ENCODE measurements at regions not wholly inside any gene's neighbourhood (a gene's known extent, or its start where the extent isn't known, plus 50 kb on each side); places are given as distances from the start of the nearest gene placed in this dataset.

GRCh38 chr5:40400245-40400644 lies 279.5 kb upstream of the PTGER4 start:
- H3K4me1 ChIP-seq, result no peaks in the 10 kb centered on the region
- DNase-seq, result no peak
- intact Hi-C loops (cut with DNase I; ENCODE audit: low total_unique reads), result no loop called here
- no peak overlapping the region for H3K27ac ChIP-seq
- no peaks in the 10 kb centered on the region for H3K36me3 ChIP-seq
- TF ChIP-seq POLR2A (IDR thresholded peaks at IDR 0.05), result no peak
- TF ChIP-seq CTCF (IDR thresholded peaks at IDR 0.05), result no peak
- no peak overlapping the region for H3K4me3 ChIP-seq
- H3K9me3 ChIP-seq, result no peaks in the 10 kb centered on the region
- H3K27me3 ChIP-seq, result no peaks in the 10 kb centered on the region

- no peaks in the 10 kb centered on the region for H3K4me1 ChIP-seq
- H3K27ac ChIP-seq, result no peak overlapping the region
- H3K36me3 ChIP-seq, result no peaks in the 10 kb centered on the region
- no peak for DNase-seq
- H3K27me3 ChIP-seq, result no peaks in the 10 kb centered on the region
- no peak for TF ChIP-seq CTCF (IDR thresholded peaks at IDR 0.05)
- no peak for TF ChIP-seq POLR2A (IDR thresholded peaks at IDR 0.05)
- H3K9me3 ChIP-seq, result no peaks in the 10 kb centered on the region
- intact Hi-C loops (cut with DNase I; ENCODE audit: low total_unique reads), result no loop called here
- H3K4me3 ChIP-seq, result no peak overlapping the region
Measured at GRCh38 chr5:40399349-40399748, 280.4 kb upstream of the PTGER4 start.

- no peaks in the 10 kb centered on the region for H3K27me3 ChIP-seq
- H3K4me3 ChIP-seq, result no peak overlapping the region
- H3K27ac ChIP-seq, result no peak overlapping the region
- no peaks in the 10 kb centered on the region for H3K4me1 ChIP-seq
- no peaks in the 10 kb centered on the region for H3K9me3 ChIP-seq
- no peak for DNase-seq
- H3K36me3 ChIP-seq, result no peaks in the 10 kb centered on the region
- TF ChIP-seq POLR2A (IDR thresholded peaks at IDR 0.05) (no peak), CTCF (IDR thresholded peaks at IDR 0.05) (no peak)
- intact Hi-C loops (cut with DNase I; ENCODE audit: low total_unique reads), result no loop called here
Measured at GRCh38 chr5:40397976-40398375, 281.7 kb upstream of the PTGER4 start.

GRCh38 chr5:40397091-40397490 lies 282.6 kb upstream of the PTGER4 start:
- H3K36me3 ChIP-seq, result no peaks in the 10 kb centered on the region
- no peak for DNase-seq
- H3K27me3 ChIP-seq, result no peaks in the 10 kb centered on the region
- H3K4me1 ChIP-seq, result no peaks in the 10 kb centered on the region
- no peaks in the 10 kb centered on the region for H3K9me3 ChIP-seq
- intact Hi-C loops (cut with DNase I; ENCODE audit: low total_unique reads), result no loop called here
- H3K27ac ChIP-seq, result no peak overlapping the region
- TF ChIP-seq CTCF (IDR thresholded peaks at IDR 0.05), result no peak
- no peak for TF ChIP-seq POLR2A (IDR thresholded peaks at IDR 0.05)
- H3K4me3 ChIP-seq, result no peak overlapping the region

GRCh38 chr5:40396317-40396716 lies 283.4 kb upstream of the PTGER4 start:
- Histone ChIP-seq H3K36me3 (no peaks in the 10 kb centered on the region), H3K4me1 (no peaks in the 10 kb centered on the region), H3K4me3 (no peak overlapping the region), H3K27ac (no peak overlapping the region), H3K27me3 (no peaks in the 10 kb centered on the region), H3K9me3 (no peaks in the 10 kb centered on the region)
- TF ChIP-seq CTCF (IDR thresholded peaks at IDR 0.05), result no peak
- no peak for TF ChIP-seq POLR2A (IDR thresholded peaks at IDR 0.05)
- no peak for DNase-seq
- intact Hi-C loops (cut with DNase I; ENCODE audit: low total_unique reads), result no loop called here

All from uterus (tissue), 3 donors.